DOHH2 (cell line): ENCODE measurements at regions not wholly inside any gene's neighbourhood (a gene's known extent, or its start where the extent isn't known, plus 50 kb on each side); places are given as distances from the start of the nearest gene placed in this dataset.

Source experiments
- CTCF ChIP-seq: fragments of 200-600 bp; sonication (generic); IDR thresholded peaks from one replicate; pipeline ENCODE4 v1.5.1; 2014; ENCODE audit warnings: antibody characterized with exemption, mild to moderate bottlenecking, low read depth, low read length; ENCODE audit not compliant: poor library complexity, severe bottlenecking
- EZH2phosphoT487 ChIP-seq: fragments of 200-600 bp; sonication (generic); IDR thresholded peaks from 2 replicates; pipeline ENCODE4 v1.6.1; 2017; ENCODE audit warnings: borderline replicate concordance, mild to moderate bottlenecking, antibody characterized with exemption, low read length, moderate library complexity, mixed read lengths

GRCh38 chr10:86583983-86584382 is 62.4 kb upstream of the WAPL start:
- TF ChIP-seq CTCF (peak; percentile 39), EZH2phosphoT487 (no peak)
